ENCODE measurements at regions not wholly inside any gene's neighbourhood (a gene's known extent, or its start where the extent isn't known, plus 50 kb on each side); places are given as distances from the start of the nearest gene placed in this dataset.
"Not testable (repeated sequence)": the region's sequence is repeated elsewhere in the genome, so short reads cannot be mapped to it uniquely, and the experiment has no call there.

DNA sequence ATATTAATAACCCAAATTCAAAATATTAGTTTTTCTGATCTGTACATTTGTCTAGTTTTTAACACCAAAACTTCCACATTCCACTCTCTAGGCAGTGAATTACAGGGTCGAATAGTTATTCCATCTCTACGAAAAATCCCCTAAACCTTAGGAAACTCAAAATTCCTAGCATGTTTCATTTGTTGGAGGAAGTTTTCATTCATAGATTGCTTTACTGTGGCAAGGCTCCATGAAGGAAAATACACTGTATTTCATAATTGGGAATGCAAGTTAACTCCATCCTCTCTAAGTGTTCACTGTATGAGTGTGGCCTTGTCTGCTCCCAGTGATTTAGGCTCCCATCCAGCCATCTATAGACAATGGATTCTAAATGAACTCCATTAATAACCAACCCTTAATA lies 296.1 kb downstream of the TENT5A start:
- DNase-seq = no peak

DNA sequence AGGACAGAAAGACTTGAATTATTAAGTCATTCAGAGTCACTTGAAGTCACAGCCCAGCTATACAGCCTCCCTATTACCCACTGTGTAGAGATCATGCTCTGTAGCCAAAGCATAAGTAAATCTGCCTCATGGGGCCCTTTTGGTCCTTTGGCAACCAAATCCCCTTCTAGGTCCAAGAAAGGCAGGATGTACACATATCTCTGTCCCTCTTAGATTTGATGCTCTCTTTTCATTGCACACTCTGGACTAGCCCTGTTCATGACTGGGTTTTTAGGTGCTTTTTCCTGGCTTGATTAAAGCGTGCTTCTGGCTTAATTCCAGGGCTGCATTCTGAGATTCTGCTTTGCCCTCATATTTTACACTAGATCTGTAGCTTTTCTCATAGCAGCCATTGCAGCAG lies 296.8 kb downstream of the TENT5A start:
- DNase-seq = no peak

DNA sequence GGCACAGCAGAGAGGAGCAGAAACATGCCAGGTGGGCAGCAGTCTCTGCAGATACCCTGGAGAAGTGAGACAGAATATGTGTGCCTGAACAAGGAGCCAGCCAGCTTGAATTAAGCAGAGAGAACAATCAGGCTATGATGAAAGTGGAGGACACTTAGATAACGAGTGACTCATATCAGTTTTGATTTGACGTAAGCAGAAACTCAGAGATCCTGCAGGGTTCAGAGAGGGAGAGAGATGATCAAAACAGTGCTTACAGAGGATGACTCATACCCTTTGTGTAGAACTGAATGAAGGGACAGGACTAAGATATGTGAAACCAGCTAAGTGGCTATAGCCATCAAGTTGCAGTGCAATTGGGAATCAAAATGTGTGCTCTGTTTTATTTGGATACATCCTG lies 300.7 kb downstream of the TENT5A start:
- DNase-seq = peak in 1 of 5 donors; percentile 63

DNA sequence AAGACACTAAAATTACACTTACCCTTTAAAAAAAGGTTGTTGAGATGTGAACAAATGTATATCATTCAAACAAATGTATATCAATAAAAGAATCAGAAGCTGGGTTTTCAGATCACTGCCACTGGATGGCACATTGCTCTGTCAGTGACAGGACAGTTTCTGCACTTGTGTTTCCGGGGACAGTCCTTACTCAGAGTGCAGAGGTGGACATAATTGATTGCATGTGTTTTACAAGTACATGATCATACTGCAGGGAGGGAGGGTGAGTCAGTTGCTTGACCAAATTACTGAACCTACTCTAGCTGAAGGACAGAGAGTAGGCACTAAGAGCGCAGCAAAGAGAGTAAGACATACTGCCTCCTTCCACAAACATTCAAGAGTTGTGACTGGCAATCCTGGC lies 302.3 kb downstream of the TENT5A start:
- DNase-seq = no peak

- DNase-seq = no peak
Measured at GRCh38 chr6:81446509-81446908, 306.0 kb downstream of the TENT5A start.

DNA sequence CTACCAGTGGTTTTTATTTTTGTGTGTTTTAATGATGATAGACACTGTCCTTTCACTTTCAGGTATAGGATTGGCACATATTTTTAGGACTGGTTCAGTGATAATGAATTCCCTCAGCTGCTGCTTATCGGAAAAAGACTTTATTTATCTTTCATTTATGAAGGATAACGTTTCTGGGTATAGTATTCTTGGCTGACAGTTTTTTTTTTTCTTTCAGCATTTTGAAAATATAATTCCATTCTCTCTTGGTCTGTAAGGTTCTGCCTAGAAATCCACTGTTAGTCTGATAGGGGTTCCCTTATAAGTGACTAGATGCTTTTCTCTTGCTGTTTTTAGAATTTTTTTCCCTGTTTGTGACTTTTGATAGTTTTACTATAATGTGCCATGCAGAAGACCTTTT lies 313.1 kb downstream of the TENT5A start:
- DNase-seq = no peak

DNA sequence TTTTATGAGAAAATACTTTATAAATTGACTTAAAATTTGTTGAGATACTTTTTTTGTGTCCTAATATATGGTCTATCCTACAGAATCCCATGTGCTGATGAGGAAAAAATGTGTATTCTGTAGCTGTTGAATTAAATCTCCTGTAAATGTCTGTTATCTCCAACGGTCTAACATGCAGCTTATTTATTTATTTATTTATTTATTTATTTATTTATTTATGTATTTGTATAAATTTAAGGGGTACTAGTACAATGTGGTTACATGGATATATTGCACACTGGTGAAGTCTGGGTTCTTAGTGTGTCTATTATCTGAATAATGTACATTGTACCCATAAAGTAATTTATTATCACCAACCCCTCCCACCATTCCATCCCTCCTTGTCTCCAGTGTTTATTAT lies 315.5 kb downstream of the TENT5A start:
- DNase-seq = no peak

DNA sequence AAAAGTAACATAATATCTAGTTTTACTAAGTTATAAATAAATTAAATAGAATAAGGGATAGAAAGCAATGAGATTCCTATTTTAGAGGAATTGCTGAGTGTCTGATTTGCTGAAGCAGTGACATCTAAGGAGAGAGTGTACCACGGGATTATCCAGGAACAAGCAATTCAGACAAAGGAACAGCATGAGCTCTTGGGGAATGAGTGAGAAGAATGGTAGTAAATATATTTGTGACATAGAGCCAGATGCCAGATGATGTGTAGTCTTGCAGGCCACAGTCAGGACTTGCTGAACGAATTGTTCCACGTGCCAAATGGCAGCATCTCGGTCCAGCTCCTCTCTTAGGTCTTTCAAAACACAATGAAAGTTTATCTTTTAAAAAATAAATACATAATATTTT lies 339.2 kb downstream of the TENT5A start:
- no peak for DNase-seq

- DNase-seq = no peak
Measured at GRCh38 chr6:81401970-81402690, 350.4 kb downstream of the TENT5A start.

DNA sequence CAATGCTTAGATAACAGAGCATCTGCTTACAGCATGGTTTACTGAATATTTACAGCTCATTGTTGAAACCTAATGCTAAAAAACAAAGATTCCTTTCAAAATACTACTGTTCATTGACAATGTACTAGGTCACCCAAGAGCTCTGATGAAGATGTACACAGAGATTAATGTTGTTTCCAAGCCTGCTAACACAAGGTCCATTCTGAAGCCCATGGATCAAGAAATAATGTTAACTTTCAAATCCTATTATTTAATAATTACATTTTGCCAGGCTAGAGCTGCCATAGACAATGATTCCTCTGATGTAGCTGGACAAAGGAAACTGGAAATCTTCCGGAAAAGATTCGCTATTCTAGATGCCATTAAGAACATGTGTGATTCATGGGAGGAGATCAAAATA lies 355.6 kb downstream of the TENT5A start:
- no peak for DNase-seq

GRCh38 chr6:81387163-81387562 lies 365.3 kb downstream of the TENT5A start:
- DNase-seq = no peak

- DNase-seq = no peak
Measured at GRCh38 chr6:81384921-81385320, 367.6 kb downstream of the TENT5A start.

- no peak for DNase-seq
Measured at GRCh38 chr6:81383472-81383871, 369.0 kb downstream of the TENT5A start.

DNA sequence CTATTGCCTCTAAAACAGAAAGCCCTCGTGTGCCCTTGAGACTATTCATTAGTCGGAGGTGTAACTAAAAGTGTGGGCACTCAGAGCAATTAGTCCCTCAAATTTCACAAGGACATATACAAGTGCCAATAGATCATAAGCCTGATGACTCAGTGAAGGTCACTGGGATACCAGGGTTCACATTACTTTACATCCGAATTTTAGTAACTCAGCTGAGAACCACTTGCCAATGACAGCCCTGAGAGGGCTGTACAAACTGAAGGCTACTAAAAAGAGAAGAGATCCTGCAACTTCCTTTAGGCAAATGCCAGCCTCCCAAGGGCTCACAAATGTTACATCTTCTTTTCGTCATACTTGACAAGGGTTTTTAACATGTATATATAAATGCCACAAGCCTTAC lies 369.6 kb downstream of the TENT5A start:
- no peak for DNase-seq

GRCh38 chr6:81381382-81381916 lies 371.0 kb downstream of the TENT5A start:
- DNase-seq = no peak

DNA sequence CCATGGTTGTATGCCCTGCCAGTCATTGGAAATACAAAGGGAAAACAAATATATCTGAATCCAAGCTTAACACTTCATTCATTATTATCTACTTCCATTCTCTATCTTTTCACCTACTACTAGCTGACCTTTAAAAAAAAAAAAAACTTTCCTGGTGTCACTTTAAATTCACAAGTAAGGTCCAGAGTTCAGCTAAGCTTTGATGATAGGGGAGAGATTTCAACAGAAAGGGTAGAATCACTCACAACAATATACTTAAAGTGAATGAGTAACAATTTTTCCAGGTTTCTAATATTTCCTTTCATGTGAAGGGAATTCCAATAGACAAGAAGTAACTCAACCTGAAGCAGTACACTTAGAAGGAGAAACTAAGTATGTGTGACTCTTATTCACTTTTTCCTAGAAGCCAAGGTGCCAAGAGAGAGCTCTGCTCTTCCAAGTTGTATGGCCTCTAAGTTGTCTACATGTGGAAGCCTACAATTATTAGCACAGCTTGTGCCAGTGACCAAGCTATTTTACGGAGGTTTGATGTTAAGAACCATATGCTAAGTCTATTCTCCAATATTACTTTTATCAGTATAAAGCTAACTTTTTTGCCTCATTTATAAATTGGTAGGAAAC lies 371.7 kb downstream of the TENT5A start:
- DNase-seq = no peak

DNA sequence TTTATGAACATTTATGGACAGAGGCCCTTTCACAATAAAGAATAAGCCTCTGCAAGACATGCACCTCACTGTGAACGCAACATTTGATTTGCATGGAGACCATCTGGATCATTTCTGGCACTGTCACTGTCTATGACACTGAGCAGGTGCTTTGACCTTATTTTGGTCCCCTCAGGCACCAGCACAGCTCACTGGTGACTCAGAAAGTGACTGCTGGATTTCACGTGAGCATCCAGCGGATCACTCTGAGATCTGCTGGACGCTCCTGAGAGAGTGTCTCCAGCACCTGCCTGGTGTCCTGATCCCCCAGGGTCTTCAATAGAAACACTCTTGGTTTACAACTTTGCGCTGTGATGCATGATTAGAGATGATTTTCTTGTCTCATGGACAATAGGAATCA lies 375.7 kb downstream of the TENT5A start:
- DNase-seq = no peak

- DNase-seq = no peak
Measured at GRCh38 chr6:81373414-81373813, 379.1 kb downstream of the TENT5A start.

GRCh38 chr6:81371930-81372329 lies 380.6 kb downstream of the TENT5A start:
- no peak for DNase-seq

- no peak for DNase-seq
Measured at GRCh38 chr6:81366972-81367371, 385.5 kb downstream of the TENT5A start.

- no peak for DNase-seq
Measured at GRCh38 chr6:81362246-81362645, 390.2 kb downstream of the TENT5A start.

- DNase-seq = no peak
Measured at GRCh38 chr6:81353262-81353661, 399.2 kb downstream of the TENT5A start.

DNA sequence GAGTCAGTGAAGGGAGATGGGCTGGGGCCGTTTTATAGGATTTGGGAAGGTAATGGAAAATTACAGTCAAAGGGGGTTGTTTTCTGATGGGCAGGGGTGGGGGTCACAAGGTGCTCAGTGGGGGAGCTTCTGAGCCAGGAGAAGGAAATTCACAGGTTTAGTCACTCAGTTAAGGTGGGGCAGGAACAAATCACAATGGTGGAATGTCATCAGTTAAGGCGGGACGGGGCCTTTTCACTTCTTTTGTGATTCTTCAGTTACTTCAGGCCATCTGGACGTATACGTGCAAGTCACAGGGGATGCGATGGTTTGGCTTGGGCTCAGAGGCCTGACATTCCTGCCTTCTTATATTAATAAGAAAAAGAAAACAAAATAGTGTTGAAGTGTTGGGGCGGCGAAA lies 408.5 kb downstream of the TENT5A start:
- DNase-seq = not testable (repeated sequence)

DNA sequence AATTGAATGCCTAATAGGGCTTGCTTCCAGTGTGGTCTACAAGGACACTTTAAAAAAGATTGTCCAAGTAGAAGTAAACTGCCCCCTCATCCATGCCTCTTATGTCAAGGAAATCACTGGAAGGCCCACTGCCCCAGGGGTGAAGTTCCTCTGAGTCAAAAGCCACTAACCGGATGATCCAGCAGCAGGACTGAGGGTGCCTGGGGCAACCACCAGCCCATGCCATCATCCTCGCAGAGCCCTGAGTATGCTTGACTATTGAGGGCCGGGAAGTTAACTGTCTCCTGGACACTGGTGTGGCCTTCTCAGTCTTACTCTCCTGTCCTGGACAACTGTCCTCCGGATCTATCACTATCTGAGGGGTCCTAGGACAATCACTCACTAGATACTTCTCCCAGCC lies 411.5 kb downstream of the TENT5A start:
- DNase-seq = no peak

DNA sequence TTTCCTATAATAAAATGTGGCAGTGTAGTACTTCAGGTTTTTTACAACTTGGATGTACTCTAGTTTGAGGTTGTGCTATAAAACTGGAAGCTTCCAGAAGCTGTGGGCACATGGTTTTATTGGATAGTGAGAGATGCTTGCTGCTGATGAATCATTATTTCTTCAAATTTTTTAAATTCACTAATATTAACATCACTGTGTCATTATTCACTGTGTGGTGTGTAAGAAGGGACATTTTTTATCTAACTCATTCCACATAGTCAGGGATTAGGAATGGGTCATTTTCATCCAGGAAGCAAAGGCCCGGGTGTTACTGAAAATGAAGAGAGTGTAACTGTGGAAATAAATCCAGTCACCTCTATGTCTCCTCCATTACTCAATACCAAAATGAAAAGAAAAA lies 421.0 kb downstream of the TENT5A start:
- DNase-seq = no peak
